Smooth muscle cell (in vitro differentiated cells): ENCODE measurements at regions not wholly inside any gene's neighbourhood (a gene's known extent, or its start where the extent isn't known, plus 50 kb on each side); places are given as distances from the start of the nearest gene placed in this dataset.

Source experiments
- DNase-seq: peaks from one replicate; lab custom pipeline; 2025; ENCODE audit not compliant: unreplicated experiment; lab: John Stamatoyannopoulos, UW
- H2AFZ ChIP-seq: fragments of 200-600 bp; sonication (generic); 2 replicates; pipeline ENCODE4 v1.6.0; 2016; ENCODE audit warnings: antibody characterized with exemption, low read depth, mild to moderate bottlenecking
- H3F3A ChIP-seq: fragments of 200-600 bp; sonication (generic); 2 replicates; pipeline ENCODE4 v1.6.0; 2017; ENCODE audit warnings: antibody characterized with exemption, low read depth
- H3K27ac ChIP-seq: fragments of 200-600 bp; sonication (generic); 2 replicates; pipeline ENCODE4 v1.5.1; 2016; ENCODE audit warnings: low read depth, mild to moderate bottlenecking
- H3K27me3 ChIP-seq: fragments of 200-600 bp; sonication (generic); 2 replicates; pipeline ENCODE4 v1.6.1; 2016; ENCODE audit warnings: low read depth, mild to moderate bottlenecking
- H3K36me3 ChIP-seq: fragments of 200-600 bp; sonication (generic); 2 replicates; pipeline ENCODE4 v1.5.1; 2016; ENCODE audit warnings: low read depth
- H3K4me1 ChIP-seq: fragments of 200-600 bp; sonication (generic); 2 replicates; pipeline ENCODE4 v1.5.1; 2016; ENCODE audit warnings: low read depth
- H3K4me2 ChIP-seq: fragments of 200-600 bp; sonication (generic); 2 replicates; pipeline ENCODE4 v1.6.0; 2016; ENCODE audit warnings: mild to moderate bottlenecking
- H3K4me3 ChIP-seq: fragments of 200-600 bp; sonication (generic); 2 replicates; pipeline ENCODE4 v1.5.1; 2016; ENCODE audit warnings: mild to moderate bottlenecking
- H3K79me2 ChIP-seq: fragments of 200-600 bp; sonication (generic); 2 replicates; pipeline ENCODE4 v1.6.0; 2016; ENCODE audit warnings: low read depth, mild to moderate bottlenecking
- H3K9ac ChIP-seq: fragments of 200-600 bp; sonication (generic); 2 replicates; pipeline ENCODE4 v1.6.0; 2016; ENCODE audit warnings: low read depth
- H3K9me3 ChIP-seq: fragments of 200-600 bp; sonication (generic); replicated peaks from 2 replicates; pipeline ENCODE4 v1.5.1; 2016; ENCODE audit warnings: low read depth
- H4K20me1 ChIP-seq: fragments of 200-600 bp; sonication (generic); 2 replicates; pipeline ENCODE4 v1.6.0; 2016; ENCODE audit warnings: low read depth
- WGBS: methylation state at CpG from one replicate; pipeline ENCODE4 v1.1.7; 2016; ENCODE audit warnings: low lambda C conversion rate; 5-methylcytosine and 5-hydroxymethylcytosine counted together
- TF ChIP-seq, protein P1 (sequence below): fragments of 200-600 bp; sonication (generic); IDR thresholded peaks from 2 replicates; pipeline ENCODE4 v1.5.1; 2017; ENCODE audit warnings: borderline replicate concordance, mild to moderate bottlenecking, antibody characterized with exemption; ENCODE audit not compliant: insufficient read depth, poor library complexity, severe bottlenecking

DNA sequence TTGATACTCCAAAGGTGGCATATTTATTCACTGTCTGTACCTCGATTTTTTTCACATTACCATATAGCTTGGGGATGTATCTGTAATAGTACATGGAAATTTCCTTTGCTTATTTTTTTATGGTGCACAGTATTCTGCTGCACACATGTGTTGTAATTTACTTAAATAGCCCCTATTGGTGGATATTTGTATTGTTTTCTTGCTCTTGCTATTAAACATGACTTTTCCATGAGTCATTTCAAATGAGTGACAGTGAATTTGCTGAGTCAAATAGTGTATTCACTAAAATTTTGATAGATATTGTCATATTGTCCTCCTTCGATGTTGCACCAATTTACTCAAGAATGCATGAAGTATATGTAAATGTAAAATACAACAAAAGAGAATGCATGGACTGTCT lies 122.7 kb upstream of the STEAP4 start:
- Histone ChIP-seq H3K27me3 (no peaks in the 10 kb centered on the region), H3K4me2 (no peak overlapping the region), H3K9me3 (no peaks in the 10 kb centered on the region), H3K4me3 (no peak overlapping the region), H3K4me1 (no peaks in the 10 kb centered on the region), H3F3A (no peaks in the 10 kb centered on the region), H3K9ac (no peak overlapping the region), H2AFZ (no peak overlapping the region), H4K20me1 (no peaks in the 10 kb centered on the region), H3K79me2 (no peaks in the 10 kb centered on the region), H3K36me3 (no peaks in the 10 kb centered on the region), H3K27ac (no peak overlapping the region)
- TF ChIP-seq, protein P1, sequence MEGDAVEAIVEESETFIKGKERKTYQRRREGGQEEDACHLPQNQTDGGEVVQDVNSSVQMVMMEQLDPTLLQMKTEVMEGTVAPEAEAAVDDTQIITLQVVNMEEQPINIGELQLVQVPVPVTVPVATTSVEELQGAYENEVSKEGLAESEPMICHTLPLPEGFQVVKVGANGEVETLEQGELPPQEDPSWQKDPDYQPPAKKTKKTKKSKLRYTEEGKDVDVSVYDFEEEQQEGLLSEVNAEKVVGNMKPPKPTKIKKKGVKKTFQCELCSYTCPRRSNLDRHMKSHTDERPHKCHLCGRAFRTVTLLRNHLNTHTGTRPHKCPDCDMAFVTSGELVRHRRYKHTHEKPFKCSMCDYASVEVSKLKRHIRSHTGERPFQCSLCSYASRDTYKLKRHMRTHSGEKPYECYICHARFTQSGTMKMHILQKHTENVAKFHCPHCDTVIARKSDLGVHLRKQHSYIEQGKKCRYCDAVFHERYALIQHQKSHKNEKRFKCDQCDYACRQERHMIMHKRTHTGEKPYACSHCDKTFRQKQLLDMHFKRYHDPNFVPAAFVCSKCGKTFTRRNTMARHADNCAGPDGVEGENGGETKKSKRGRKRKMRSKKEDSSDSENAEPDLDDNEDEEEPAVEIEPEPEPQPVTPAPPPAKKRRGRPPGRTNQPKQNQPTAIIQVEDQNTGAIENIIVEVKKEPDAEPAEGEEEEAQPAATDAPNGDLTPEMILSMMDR, result no peak
- DNase-seq, result no peak
- WGBS, result 89% methylated on average over 2 of the region's 2 CpGs

DNA sequence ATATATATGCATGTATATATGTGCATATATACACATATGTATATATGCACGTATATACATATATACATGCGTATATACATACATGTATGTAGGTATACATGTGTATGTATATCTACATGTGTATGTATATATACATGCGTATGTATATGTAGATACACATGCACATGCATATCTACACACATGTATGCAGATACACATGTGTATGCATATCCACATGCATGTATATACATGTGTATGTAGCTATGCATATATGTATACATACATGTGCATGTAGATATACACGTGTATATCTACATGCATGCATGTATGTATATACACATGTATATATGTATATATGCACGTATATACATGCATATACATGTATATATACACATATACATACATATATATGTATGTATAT lies 95.8 kb upstream of the STEAP4 start:
- H3K36me3 ChIP-seq, result no peaks in the 10 kb centered on the region
- H2AFZ ChIP-seq, result no peak overlapping the region
- no peak overlapping the region for H3K4me3 ChIP-seq
- no peaks in the 10 kb centered on the region for H3K9me3 ChIP-seq
- no peak overlapping the region for H3K9ac ChIP-seq
- no peaks in the 10 kb centered on the region for H3K79me2 ChIP-seq
- no peaks in the 10 kb centered on the region for H3F3A ChIP-seq
- H3K4me1 ChIP-seq, result no peaks in the 10 kb centered on the region
- 92% methylated on average over 5 of the region's 5 CpGs for WGBS
- TF ChIP-seq, protein P1, result no peak
- DNase-seq, result no peak
- no peak overlapping the region for H3K4me2 ChIP-seq
- H3K27ac ChIP-seq, result no peak overlapping the region
- H3K27me3 ChIP-seq, result no peaks in the 10 kb centered on the region
- H4K20me1 ChIP-seq, result no peaks in the 10 kb centered on the region

DNA sequence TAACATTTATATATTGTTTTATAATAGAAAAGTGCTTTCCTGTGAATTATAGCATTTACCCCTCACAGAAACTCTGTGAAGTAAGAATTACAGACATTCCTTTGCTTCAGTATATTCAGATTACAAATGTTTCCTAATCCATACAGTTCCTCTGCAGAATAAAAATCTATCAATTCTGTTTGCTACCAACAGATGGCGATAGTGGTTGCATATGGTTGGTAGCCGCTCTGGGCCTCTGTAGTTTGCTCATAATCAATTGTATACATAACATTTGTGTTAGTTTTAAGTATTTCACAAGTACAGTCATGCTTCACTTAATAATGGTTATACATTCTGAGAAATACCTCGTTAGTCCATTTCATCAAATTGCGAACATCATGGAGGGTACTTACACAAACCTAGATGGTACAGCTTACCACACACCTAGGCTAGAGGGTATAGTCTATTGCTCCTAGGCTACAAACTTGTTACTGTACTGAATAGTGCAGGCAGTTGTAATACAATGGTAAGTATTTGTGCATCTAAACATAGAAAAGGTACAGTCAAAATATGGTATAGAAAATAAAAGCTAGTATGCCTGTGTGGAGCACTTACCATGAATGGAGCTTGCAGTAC lies 94.4 kb upstream of the STEAP4 start:
- Histone ChIP-seq H3K36me3 (no peaks in the 10 kb centered on the region), H3K9ac (no peak overlapping the region), H4K20me1 (no peaks in the 10 kb centered on the region), H3K27me3 (no peaks in the 10 kb centered on the region), H3K27ac (no peak overlapping the region), H3K4me1 (peaks cover 5% of the 10 kb centered on the region), H3K79me2 (no peaks in the 10 kb centered on the region), H3K4me3 (no peak overlapping the region), H3K9me3 (no peaks in the 10 kb centered on the region), H3F3A (no peaks in the 10 kb centered on the region), H2AFZ (no peak overlapping the region), H3K4me2 (no peak overlapping the region)
- TF ChIP-seq, protein P1, result peak; percentile 47
- no peak for DNase-seq
- WGBS, result 67% methylated on average over 4 of the region's 4 CpGs

DNA sequence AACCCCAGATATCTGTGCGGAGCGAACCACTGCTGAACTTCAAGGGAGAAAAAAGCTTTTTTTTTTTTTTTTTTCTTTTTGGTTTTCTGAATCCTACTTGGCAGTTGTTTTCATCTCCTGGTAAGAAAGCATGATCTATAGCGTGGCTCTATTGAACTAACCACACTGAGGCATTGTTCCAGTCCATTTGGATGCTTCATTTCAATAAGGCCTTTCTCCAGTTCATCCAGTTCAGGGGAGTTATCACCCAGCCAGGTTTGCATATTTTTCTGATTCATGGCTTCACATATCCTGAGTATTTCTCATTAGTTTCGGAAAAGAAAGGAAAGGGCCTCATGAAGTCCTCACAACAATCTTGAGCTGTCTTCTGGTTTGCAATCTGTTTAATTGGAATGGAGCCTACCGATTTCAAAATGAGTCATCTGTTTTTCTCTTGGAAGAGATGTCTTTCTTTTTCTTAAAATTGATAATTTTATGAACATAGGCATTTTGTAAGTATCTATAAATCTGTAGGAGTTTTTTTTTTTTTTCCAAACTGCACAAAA lies 93.1 kb upstream of the STEAP4 start:
- Histone ChIP-seq H3K27ac (no peak overlapping the region), H3F3A (no peaks in the 10 kb centered on the region), H3K36me3 (no peaks in the 10 kb centered on the region), H3K79me2 (no peaks in the 10 kb centered on the region), H3K27me3 (no peaks in the 10 kb centered on the region), H2AFZ (no peak overlapping the region), H3K4me2 (no peak overlapping the region), H3K4me3 (no peak overlapping the region), H4K20me1 (no peaks in the 10 kb centered on the region), H3K9me3 (no peaks in the 10 kb centered on the region), H3K9ac (no peak overlapping the region), H3K4me1 (peaks cover 5% of the 10 kb centered on the region)
- TF ChIP-seq, protein P1, result no peak
- 83% methylated on average over 5 of the region's 5 CpGs for WGBS
- no peak for DNase-seq
